HG02642 (cell line): ENCODE measurements at regions not wholly inside any gene's neighbourhood (a gene's known extent, or its start where the extent isn't known, plus 50 kb on each side); places are given as distances from the start of the nearest gene placed in this dataset.

Source experiments
- ATAC-seq: cut with Tn5 transposase; IDR thresholded peaks from one replicate; pipeline ENCODE4 v1.9.1; 2021; ENCODE audit warnings: mild to moderate bottlenecking; ENCODE audit not compliant: unreplicated experiment, poor library complexity

DNA sequence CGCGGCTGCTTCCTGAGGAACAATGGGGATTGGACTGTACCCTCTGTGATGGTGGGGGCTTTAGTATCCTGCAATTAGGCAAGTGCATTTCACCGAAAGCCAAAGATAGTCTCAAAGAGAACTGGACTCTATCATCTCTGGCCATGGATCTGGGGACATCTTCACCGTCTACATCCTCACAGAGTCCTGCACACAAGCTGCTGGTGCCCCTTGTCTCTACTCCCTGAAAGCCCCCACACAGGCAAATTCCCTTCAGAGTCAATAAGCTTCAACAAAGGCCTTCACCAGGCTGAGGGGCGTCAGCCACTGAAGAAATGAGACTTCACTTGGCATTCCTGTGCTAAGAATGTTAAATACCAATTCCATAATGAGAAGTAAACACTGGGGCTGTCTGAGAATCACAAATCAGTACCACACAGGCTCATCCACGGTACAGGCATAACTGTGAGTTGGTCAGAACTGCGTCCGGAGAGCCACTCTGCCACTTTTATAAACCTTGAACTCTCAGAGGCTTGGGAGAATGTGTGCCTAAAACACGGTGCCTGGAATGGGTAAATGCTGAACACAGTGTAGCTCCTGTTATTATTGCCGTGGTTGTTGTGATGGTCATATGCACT is 432.7 kb downstream of the ZNF521 start:
- no peak for ATAC-seq

DNA sequence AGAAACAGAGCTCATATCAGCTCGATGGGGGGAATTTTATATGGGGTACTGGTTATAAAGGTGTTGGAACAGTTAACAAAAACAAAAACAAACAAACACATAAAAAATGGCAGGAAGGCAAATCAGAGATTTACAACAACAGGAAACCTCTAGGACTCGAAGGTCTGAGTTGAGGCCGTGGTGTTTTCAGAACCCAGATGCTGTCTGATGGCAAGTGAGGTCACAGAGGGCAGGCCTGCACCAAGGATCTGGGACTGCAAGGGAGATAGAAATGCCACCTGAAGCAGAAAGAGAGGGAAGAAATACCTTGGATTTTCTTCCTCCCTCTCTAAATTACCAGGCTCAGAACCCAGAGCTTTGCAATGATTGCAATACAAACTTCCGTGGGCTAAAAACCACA is 429.5 kb downstream of the ZNF521 start:
- ATAC-seq, result no peak

- peak; percentile 78 for ATAC-seq
These were observed 428.8 kb downstream of the ZNF521 start for GRCh38 chr18:24923138-24923537.

DNA sequence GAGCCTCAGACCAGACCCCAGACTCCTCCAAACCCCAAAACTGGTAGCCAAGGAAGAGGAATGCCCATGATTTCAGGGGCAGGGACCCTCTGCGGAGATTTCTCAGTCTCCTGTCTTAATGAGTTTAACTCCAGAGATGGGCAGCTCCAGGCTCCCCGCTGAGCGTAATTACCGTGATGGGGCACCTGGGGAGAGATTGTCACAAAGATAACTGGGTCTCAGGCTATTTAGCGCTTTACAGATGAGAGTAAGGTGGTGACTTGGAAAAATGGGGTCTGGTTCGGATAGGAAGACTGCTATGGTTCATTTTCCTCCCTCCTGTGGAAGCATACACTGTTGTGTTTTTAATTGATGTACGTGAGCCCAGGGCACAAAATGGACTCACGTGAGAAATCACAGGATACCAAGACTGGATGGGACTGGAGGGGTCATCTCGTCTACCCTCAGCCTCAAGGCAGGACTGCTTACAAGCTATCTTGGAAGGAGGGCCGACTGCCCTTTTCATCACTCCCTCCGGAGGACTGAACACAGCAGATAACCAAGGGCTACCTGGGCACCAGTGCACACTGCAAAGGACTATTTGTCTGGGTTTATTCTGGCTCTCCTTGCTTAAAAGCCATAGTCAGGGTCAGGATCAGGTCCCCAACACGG is 427.8 kb downstream of the ZNF521 start:
- ATAC-seq, result no peak

GRCh38 chr18:24926649-24927048 is 425.3 kb downstream of the ZNF521 start:
- ATAC-seq, result no peak

DNA sequence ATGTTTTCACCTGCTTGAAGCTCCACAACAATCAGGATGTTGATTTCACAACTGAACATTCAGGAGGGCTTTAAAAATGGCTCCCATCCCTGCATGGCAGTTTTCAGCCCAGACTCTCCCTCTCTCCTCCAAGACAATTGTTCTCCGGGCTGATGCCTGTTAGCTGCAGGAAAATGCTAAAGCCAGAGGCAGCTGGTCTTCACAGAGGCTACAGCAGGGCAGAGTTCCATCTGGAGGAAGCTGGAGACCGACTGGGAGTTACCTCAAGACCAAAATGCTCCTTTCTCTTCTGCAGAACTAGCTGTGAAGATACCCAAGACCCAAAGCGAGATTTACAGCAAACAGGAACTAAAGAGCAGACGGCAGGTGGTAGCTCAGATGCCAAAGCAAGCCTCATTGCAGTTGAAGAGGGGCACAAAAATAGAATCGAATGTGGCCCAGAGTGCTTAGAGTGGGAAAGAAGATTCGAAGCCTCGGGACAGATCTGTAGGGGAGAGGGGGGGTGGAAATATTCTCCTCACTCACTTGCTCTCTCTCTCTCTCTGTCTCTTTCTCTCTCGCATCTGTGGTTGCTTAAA is 423.6 kb downstream of the ZNF521 start:
- no peak for ATAC-seq

DNA sequence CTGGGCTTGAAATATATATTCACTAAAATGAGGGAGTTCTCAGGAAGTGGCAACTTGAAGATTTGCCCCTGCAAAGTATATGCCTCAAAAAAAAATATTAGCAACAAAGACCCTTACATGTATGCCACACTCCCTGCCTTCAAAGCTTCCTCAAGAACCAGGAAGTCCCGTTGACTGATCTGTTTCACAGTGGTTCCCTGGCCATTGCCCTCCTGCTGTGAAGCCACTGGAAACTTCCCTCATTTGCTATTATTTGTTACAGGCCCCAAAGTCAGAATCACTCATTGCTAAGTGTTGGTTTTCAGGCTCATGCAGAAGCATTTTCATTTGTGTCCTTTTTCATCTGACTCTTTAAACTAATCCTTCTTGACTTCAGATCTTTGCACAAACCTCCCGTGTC is 421.5 kb downstream of the ZNF521 start:
- ATAC-seq, result no peak

DNA sequence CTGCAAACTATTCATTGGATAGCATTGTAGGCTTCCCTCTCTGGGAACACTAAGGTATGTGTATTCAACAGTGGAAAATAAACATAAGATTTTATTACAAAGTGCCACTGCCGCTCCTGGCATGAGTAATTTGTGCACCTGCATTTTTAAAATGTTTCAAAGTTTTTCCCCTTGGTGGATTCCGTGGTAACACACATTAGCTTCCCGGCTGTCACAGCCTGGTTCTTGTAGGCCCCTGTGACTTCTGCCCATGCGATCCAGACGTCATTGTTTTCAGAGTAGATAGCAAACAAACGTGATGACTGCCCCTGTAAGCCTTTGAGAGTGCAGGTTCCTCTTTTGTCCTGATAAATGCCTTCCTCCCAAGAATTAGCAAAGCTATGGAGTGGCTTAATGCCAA is 421.0 kb downstream of the ZNF521 start:
- no peak for ATAC-seq

DNA sequence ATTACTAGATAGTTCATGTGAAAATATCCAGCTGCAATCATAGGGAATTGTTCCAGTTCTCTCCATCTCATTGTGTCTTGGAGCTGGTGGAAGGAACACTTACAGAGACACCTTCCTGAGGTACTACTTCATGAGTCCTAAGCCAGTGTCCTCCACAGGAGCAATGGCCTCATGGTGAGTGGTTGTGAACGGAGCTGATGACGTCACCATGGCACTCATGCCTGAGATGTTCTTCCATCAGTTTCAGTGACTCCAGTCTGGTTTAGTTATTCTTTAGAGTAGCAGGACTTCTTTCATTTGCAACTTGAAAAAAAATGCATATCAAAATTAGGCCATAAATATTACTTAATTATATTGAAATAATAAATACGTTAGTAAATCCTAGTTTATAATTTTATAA is 418.6 kb downstream of the ZNF521 start:
- ATAC-seq, result no peak

- ATAC-seq, result no peak
These were observed 417.6 kb downstream of the ZNF521 start for GRCh38 chr18:24934258-24934932.

DNA sequence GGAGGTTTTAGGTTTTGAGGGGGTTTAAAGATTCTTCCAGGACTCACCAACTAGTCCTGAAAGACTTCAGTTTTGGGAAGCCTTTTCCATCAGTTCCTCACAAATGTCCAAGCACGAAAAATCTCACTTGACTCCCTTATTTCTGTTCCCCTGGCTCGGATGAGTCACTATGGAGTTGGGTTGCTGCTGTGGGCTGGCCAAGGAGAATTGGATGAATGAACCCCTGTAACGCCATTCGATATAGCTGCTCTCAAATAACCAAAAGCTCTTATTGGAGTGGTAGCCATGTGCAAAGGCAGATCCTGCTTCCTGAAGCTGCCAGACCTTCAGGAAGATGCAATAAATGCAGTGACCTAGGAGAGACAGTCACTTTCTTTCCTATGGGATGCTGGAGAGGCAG is 417.0 kb downstream of the ZNF521 start:
- ATAC-seq, result no peak

DNA sequence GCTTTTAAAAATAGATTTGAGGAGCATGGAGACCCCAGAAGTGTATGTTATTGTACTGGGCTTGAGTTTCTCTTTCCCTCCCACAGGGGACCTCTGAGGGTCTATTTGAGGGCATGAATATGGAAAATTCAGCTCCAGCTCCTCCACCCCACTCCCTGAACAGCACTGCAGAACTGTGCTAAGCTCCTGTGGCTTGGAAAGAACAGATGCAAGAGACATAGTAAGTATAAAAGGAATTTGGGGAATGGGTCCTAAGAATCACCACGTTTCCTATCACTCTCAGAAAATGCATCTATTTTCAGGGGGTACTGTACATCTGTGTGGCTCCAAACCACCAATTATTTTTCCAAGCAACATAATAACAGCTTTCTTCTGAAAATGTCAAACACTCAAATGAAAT is 416.1 kb downstream of the ZNF521 start:
- ATAC-seq, result no peak

DNA sequence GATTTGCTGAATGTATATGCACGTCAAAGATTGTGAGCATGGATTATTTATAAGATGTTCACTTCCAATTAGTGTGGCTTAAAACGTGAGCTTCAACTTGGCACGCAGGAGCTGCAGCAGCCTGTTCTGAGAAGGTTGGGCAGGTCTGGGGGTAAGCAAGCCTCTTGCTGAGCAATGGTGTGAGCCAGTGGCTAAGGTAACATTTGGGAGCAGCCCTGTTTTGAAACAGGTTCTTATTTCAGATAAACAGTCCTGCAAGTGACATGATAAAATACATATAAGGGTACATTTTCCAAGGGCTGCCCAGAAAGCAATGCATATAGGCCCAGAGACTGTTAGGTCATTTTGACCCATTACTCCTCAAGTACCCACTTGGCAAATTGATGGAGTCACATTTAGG is 415.3 kb downstream of the ZNF521 start:
- no peak for ATAC-seq

GRCh38 chr18:24937639-24938275 is 414.2 kb downstream of the ZNF521 start:
- no peak for ATAC-seq

DNA sequence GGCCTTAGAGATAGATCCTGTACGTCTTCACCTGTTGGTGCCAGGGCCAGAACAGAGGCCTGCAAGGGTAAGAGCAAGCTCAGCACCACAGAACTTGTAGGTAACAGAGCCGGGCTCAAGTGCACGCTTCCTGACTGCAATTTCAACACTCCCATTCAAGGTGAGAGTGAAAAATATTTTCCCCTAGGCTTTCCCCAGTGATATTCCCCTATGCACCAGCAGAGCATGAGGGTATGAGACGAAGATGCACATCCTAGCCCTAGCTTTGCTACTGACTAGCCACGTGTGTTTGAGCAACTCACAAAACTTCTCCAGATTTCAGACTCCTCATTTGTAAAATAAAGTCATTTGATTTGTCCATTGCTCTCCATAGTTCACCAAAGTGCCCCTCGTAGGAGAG is 411.6 kb downstream of the ZNF521 start:
- no peak for ATAC-seq

DNA sequence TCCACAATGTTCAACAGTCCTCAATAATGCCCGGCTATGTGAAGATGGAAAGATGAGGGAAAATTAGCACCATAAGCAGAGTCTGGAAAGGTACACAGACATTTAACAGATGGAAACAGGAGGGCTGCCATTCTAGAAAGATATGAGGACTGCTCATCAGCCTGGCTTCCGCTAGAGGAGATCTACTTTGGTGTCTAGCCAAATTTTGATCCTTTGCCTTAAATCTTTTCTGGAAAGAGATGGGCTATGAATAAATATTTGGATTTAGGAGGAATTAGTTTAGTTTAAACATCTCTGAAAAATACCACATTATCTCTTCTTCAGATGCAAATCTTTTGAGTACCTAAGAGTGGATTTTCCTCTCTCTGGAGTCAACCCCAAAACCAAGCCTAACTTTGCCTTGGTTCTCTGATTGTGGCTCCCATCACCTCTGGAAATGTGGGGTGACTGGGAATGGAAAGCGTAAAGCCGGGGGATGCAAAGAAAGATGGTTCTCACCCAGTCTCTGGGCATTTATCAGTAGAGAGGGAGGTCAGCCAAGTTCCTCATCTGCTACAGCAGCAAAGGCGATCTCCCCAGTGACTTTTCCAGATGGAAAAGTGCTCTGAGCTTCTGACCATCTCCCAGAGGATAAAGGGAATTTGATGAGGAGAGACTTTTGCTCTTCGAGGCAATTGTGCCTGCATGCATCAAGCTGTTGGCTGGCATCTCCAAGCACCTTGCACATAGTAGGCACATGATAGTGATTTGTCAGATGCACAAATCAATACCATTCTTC is 410.6 kb downstream of the ZNF521 start:
- no peak for ATAC-seq

DNA sequence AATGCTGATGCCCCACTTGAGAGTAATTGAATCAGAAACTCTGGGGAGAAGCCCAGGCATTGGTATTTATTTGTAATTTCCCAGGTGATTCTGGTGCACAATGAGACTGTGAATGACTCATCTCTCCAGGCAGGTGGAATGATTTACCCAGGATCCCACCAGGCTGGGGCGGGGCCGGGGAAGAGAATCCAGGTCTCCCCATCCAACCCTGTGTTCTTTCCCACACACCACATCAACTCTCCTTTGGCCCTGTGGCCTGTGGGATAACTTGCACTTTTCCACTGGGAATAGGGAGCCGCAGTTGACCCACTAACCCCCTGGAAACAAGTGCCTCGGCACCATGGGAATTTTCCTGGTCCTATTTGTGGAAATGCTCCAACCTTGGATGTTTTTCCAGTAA is 409.8 kb downstream of the ZNF521 start:
- no peak for ATAC-seq

DNA sequence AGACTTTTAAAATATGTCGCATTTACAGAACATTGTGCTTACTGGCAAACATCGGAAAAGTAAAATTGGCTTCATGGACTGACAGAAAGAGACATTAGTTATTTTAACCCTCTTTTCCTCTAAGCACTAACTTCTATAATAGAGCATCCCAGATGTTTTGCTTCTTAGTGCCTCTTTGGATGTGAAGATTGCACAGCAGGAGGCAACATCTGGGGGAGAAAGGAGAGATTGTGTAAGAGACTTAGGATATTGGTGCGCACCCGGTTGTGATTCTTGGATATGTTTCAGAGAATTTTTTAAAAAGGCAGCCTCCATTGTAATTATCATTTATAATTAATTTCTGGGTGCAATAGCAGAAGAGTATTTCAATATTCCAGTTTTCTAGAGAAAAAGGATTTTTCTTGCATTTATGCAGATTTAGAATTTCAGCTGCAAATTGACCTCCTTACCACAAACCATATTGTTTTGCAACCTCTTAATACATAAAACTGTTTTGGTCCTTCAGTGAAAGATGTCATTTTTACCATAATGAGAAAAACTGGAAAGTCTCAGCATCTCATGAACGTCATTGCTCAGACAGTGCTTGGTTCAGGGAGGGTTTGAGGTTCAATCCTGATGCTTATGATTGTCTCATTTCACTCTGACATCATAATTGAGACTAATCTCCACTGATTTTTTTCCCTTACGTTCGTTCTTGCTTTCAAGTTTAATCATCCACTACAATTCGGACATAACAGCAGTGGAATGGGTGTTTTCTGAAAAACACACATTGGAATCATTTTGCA is 404.3 kb downstream of the ZNF521 start:
- no peak for ATAC-seq

GRCh38 chr18:24949908-24950307 is 402.1 kb downstream of the ZNF521 start:
- no peak for ATAC-seq

- no peak for ATAC-seq
These were observed 397.6 kb downstream of the ZNF521 start for GRCh38 chr18:24954341-24954740.
